ENCODE measurements at regions not wholly inside any gene's neighbourhood (a gene's known extent, or its start where the extent isn't known, plus 50 kb on each side); places are given as distances from the start of the nearest gene placed in this dataset.

- TF ChIP-seq CTCF (IDR thresholded peaks at IDR 0.05): no peak
- TF ChIP-seq POLR2AphosphoS5 (IDR thresholded peaks at IDR 0.05; ENCODE audit: insufficient read depth in 1 of 2, low read depth in 1 of 2): no peak
- TF ChIP-seq POLR2A (IDR thresholded peaks at IDR 0.05): no peak
Measured at GRCh38 chr16:72549878-72550277, 377.9 kb upstream of the PMFBP1 start.

Data from vagina (tissue), 2 donors.